ENCODE measurements at regions not wholly inside any gene's neighbourhood (a gene's known extent, or its start where the extent isn't known, plus 50 kb on each side); places are given as distances from the start of the nearest gene placed in this dataset.

- TF ChIP-seq, protein P1, sequence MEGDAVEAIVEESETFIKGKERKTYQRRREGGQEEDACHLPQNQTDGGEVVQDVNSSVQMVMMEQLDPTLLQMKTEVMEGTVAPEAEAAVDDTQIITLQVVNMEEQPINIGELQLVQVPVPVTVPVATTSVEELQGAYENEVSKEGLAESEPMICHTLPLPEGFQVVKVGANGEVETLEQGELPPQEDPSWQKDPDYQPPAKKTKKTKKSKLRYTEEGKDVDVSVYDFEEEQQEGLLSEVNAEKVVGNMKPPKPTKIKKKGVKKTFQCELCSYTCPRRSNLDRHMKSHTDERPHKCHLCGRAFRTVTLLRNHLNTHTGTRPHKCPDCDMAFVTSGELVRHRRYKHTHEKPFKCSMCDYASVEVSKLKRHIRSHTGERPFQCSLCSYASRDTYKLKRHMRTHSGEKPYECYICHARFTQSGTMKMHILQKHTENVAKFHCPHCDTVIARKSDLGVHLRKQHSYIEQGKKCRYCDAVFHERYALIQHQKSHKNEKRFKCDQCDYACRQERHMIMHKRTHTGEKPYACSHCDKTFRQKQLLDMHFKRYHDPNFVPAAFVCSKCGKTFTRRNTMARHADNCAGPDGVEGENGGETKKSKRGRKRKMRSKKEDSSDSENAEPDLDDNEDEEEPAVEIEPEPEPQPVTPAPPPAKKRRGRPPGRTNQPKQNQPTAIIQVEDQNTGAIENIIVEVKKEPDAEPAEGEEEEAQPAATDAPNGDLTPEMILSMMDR (IDR thresholded peaks at IDR 0.05) = no peak
- TF ChIP-seq POLR2A (IDR thresholded peaks at IDR 0.05) = no peak
These were observed 405.3 kb upstream of the CLINT1 start for GRCh38 chr5:158264264-158264663.
